Esophagus muscularis mucosa (tissue), 4 donors: ENCODE measurements at regions not wholly inside any gene's neighbourhood (a gene's known extent, or its start where the extent isn't known, plus 50 kb on each side); places are given as distances from the start of the nearest gene placed in this dataset.

ENCODE experiments used
- DNase-seq: peaks from one replicate; pipeline ENCODE4 v3.0.0-alpha.2; 2017; ENCODE audit errors: extremely low spot score
- H3K27ac ChIP-seq, 4 donors: fragments of 200-600 bp; sonication (generic); replicated peaks in 1 of 4; 1 replicate in 3 of 4; 2 replicates in 1 of 4; pipeline ENCODE4 v1.5.1; 2016 to 2019; ENCODE audit warnings: mild to moderate bottlenecking in 1 of 4
- H3K27me3 ChIP-seq, 4 donors: fragments of 200-600 bp; sonication (generic); one replicate each; pipeline versions ENCODE4 v1.5.1 to v1.6.0; 2016 to 2019
- H3K36me3 ChIP-seq, 4 donors: fragments of 200-600 bp; sonication (generic); one replicate each; pipeline ENCODE4 v1.5.1; 2016 to 2019
- H3K4me1 ChIP-seq, 4 donors: fragments of 200-600 bp; sonication (generic); one replicate each; pipeline ENCODE4 v1.5.1; 2016 to 2019
- H3K4me3 ChIP-seq, 4 donors: fragments of 200-600 bp; sonication (generic); 1 replicate in 2 of 4; 2 replicates in 2 of 4; pipeline ENCODE4 v1.5.1; 2016 to 2019; ENCODE audit warnings: mild to moderate bottlenecking in 4 of 4, moderate library complexity in 1 of 4
- H3K9me3 ChIP-seq, 4 donors: fragments of 200-600 bp; sonication (generic); 1 replicate in 3 of 4; 2 replicates in 1 of 4; pipeline ENCODE4 v1.5.1; 2016 to 2019
- CTCF ChIP-seq, 3 experiments: fragments of 200-600 bp in 2 of 3; fragments of 450-650 bp in 1 of 3; sonication (generic) in 2 of 3; IDR thresholded peaks; one replicate each; pipeline ENCODE4 v1.5.1; 2017 to 2019; ENCODE audit warnings: antibody characterized with exemption in 3 of 3, mild to moderate bottlenecking in 2 of 3, moderate library complexity in 1 of 3
- EP300 ChIP-seq: sonication (generic); formaldehyde crosslinking; IDR thresholded peaks from one replicate; pipeline ENCODE4 v1.6.1; 2017; ENCODE audit warnings: antibody characterized with exemption
- POLR2A ChIP-seq: fragments of 450-650 bp; IDR thresholded peaks from one replicate; pipeline ENCODE4 v1.6.1; 2017; ENCODE audit warnings: antibody characterized with exemption, moderate library complexity, mild to moderate bottlenecking, low read depth
- POLR2AphosphoS5 ChIP-seq, 2 donors: sonication (generic); formaldehyde crosslinking; IDR thresholded peaks; one replicate each; pipeline ENCODE4 v1.6.1; 2017; ENCODE audit warnings: antibody characterized with exemption in 2 of 2
- WGBS: methylation state at CpG from one replicate; pipeline ENCODE4 v1.1.5; 2018; 5-methylcytosine and 5-hydroxymethylcytosine counted together
- intact Hi-C: fragments of 100-400 bp; cut with DNase I; formaldehyde crosslinking; loops from one replicate; pipeline ENCODE4 v1.15.1; 2023

DNA sequence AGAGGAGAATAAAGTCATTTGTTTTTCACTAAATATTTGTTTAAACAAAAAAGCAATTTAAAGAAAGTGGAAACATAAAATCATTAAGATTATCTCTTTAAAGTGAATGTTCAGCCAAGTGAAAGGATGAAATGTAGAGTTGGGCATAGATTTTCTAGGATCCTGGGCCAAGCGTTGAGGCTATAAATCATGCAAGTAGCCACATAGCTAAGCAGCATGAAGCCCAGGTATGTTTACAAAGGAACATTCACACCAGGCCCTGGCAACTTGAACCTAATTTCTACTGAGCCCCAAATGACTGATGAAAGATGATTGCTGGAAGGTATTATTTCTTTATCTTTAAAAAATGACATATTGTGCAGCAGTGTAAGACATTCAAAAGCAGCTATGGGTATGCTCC, 461.8 kb downstream of the MAT2B start:
- no peak for TF ChIP-seq POLR2A
- TF ChIP-seq POLR2AphosphoS5 (IDR thresholded peaks at IDR 0.05) = no peak
- no peak for TF ChIP-seq EP300
- no peak for TF ChIP-seq CTCF (IDR thresholded peaks at IDR 0.05)
- intact Hi-C loops = no loop called here

GRCh38 chr5:163968651-163969050, 463.2 kb downstream of the MAT2B start:
- H3K4me1 ChIP-seq = no peaks in the 10 kb centered on the region
- H3K27me3 ChIP-seq = no peaks in the 10 kb centered on the region
- 56% methylated on average over 2 of the region's 2 CpGs for WGBS
- TF ChIP-seq POLR2A (no peak), POLR2AphosphoS5 (IDR thresholded peaks at IDR 0.05) (no peak), EP300 (no peak), CTCF (IDR thresholded peaks at IDR 0.05) (no peak)
- DNase-seq = no peak
- intact Hi-C loops = no loop called here
- H3K9me3 ChIP-seq = no peaks in the 10 kb centered on the region
- no peak overlapping the region for H3K4me3 ChIP-seq
- no peaks in the 10 kb centered on the region for H3K36me3 ChIP-seq
- no peak overlapping the region for H3K27ac ChIP-seq

More for the DNA sequence above, 461.8 kb downstream of the MAT2B start:
- Histone ChIP-seq H3K9me3 (no peaks in the 10 kb centered on the region), H3K4me1 (no peaks in the 10 kb centered on the region), H3K27me3 (no peaks in the 10 kb centered on the region), H3K4me3 (no peak overlapping the region), H3K27ac (no peak overlapping the region), H3K36me3 (no peaks in the 10 kb centered on the region)
- DNase-seq = no peak
- 69% methylated on average over 1 of the region's 1 CpG for WGBS

DNA sequence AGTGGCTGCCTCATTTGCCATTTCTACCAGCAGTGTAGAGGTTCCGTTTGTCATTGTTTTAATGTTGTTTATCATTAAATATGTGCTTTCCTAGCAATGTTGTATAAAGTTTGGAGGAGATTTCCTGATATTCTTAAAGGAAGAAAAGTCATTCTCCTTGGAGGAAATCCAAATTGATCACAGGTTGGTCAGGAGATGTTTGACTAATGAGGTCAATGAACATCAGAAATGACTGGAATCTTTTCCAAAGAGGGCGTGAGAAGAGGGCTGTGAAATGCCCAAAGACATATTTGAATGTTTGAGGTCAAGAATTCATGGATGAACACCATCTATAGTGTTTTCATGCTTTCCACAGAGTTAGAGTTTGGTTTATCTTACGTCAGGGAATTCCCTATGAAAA, 471.3 kb downstream of the MAT2B start:
- DNase-seq = no peak
- TF ChIP-seq POLR2AphosphoS5 (IDR thresholded peaks at IDR 0.05) (no peak), POLR2A (no peak), CTCF (IDR thresholded peaks at IDR 0.05) (no peak), EP300 (no peak)
- no peaks in the 10 kb centered on the region for H3K9me3 ChIP-seq
- no peaks in the 10 kb centered on the region for H3K36me3 ChIP-seq
- H3K27me3 ChIP-seq = no peaks in the 10 kb centered on the region
- H3K4me3 ChIP-seq = no peak overlapping the region
- intact Hi-C loops = no loop called here
- no peak overlapping the region for H3K27ac ChIP-seq
- WGBS = 81% methylated on average over 3 of the region's 3 CpGs
- no peaks in the 10 kb centered on the region for H3K4me1 ChIP-seq

DNA sequence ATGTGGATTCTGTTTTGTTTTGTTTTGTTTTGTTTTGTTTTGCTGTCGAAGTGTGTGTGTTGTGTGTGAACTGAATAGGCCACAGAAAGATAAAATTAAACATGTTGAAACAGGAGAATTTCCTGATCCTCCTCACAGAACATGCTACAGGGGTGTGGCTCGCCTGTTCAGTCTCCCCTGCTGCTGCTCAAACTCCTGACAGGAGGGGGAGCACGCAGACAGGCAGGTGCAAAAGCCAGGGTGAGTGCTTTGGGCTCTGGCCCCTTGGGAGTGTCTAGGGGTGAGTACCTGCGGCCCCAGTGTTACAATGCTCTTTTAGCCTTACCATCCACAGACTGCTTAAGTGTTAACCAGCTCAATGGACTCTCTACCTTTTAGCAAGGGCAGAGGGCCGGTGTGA, 473.5 kb downstream of the MAT2B start:
- no peak for DNase-seq
- 56% methylated on average over 5 of the region's 5 CpGs for WGBS
- Histone ChIP-seq H3K27ac (no peak overlapping the region), H3K4me1 (no peaks in the 10 kb centered on the region), H3K4me3 (no peak overlapping the region), H3K9me3 (no peaks in the 10 kb centered on the region), H3K27me3 (no peaks in the 10 kb centered on the region), H3K36me3 (no peaks in the 10 kb centered on the region)
- TF ChIP-seq CTCF (IDR thresholded peaks at IDR 0.05) (no peak), POLR2AphosphoS5 (IDR thresholded peaks at IDR 0.05) (no peak), POLR2A (no peak), EP300 (no peak)
- intact Hi-C loops = no loop called here

GRCh38 chr5:163988566-163988965, 483.1 kb downstream of the MAT2B start:
- no peaks in the 10 kb centered on the region for H3K4me1 ChIP-seq
- no peaks in the 10 kb centered on the region for H3K36me3 ChIP-seq
- TF ChIP-seq POLR2A (no peak), POLR2AphosphoS5 (IDR thresholded peaks at IDR 0.05) (no peak), CTCF (IDR thresholded peaks at IDR 0.05) (no peak), EP300 (no peak)
- H3K4me3 ChIP-seq = no peak overlapping the region
- DNase-seq = no peak
- WGBS = 48% methylated on average over 4 of the region's 4 CpGs
- H3K27me3 ChIP-seq = no peaks in the 10 kb centered on the region
- no peaks in the 10 kb centered on the region for H3K9me3 ChIP-seq
- no peak overlapping the region for H3K27ac ChIP-seq
- intact Hi-C loops = no loop called here
